Epithelial cell of prostate (primary cell): ENCODE measurements at regions not wholly inside any gene's neighbourhood (a gene's known extent, or its start where the extent isn't known, plus 50 kb on each side); places are given as distances from the start of the nearest gene placed in this dataset.
"Not testable (repeated sequence)": the region's sequence is repeated elsewhere in the genome, so short reads cannot be mapped to it uniquely, and the experiment has no call there.

Experiments used
- DNase-seq: peaks from one replicate; pipeline ENCODE4 v3.0.0-alpha.2; 2011; ENCODE audit warnings: low read depth, low spot score
- H3K27ac ChIP-seq: fragments of 450-650 bp; 2 replicates; pipeline ENCODE4 v1.5.1; 2017; ENCODE audit warnings: mild to moderate bottlenecking

DNA sequence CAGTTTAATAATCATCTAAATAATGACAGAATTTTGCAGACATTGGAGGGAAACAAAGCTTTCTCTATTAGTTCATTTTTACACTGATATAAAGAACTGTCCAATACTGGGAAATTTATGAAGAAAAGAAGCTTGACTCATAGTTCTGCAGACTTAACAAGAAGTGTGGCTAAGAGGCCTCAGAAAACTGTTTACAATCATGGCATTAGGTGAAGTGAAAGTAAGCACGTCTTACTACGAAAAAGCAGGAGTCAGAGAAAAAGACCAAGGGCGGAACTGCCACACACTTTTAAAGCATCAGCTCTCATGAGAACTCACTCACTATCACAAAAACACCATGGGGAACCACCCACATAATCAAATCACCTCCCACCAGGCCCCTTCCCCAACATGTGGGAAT lies 804.4 kb downstream of the FLRT2 start:
- no peak overlapping the region for H3K27ac ChIP-seq

DNA sequence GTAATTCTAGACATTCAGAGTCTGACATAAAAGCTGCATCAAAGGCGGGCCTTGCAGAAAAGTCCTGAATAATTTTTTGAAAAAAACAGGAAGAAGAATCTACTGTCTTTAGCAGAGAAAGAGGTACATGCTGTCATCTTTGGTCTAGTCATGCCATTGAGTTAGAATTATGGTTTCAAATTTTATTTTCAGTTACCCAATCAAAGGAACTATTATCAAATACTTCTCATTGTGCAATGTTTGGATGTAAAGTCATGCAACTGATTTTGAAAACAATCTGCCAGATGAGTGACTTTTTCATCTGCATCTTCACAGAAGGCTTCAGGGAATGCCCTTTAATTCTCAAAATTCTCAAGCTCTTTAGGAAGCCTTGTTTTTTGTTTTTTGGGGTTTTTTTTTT lies 803.5 kb downstream of the FLRT2 start:
- H3K27ac ChIP-seq, result no peak overlapping the region
- no peak for DNase-seq

More for the DNA sequence above, 804.4 kb downstream of the FLRT2 start:
- DNase-seq, result no peak

DNA sequence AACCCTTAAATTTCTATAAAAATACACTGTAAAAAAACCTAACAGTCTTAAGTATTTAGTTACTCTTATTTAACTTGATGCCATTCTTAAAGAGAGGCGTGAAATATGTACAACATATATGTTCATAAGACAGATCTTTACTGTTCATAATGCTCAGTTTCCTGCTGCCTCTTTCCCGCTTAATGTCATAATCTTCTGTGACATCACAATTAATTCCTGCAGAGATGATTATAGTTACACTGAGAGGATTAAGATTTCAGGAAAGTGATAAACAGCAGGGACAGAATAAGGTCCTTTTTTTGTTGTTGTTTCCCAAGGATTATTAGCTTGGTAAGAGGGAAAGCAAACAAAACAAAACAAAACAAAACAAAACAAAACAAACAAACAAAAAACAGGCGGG lies 801.4 kb downstream of the FLRT2 start:
- H3K27ac ChIP-seq, result no peak overlapping the region
- no peak for DNase-seq

DNA sequence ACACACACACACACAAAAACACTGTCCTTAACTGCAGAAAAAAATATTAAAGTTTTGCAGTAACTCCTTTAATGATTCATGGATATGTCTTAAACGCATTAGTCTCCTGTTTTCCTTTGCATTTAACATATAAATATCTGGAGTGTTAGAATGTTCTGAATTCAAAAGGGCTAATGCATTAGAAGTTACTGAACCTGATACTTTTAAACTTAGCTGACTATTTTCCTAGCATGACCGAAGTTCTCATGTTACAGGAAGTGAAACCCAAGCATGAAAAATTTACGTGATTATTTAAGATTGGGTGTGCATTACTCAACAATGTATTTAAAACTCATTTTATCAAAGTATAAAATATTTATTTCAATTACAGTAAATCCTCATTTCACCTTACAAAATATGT lies 791.2 kb downstream of the FLRT2 start:
- no peak for DNase-seq
- no peak overlapping the region for H3K27ac ChIP-seq

DNA sequence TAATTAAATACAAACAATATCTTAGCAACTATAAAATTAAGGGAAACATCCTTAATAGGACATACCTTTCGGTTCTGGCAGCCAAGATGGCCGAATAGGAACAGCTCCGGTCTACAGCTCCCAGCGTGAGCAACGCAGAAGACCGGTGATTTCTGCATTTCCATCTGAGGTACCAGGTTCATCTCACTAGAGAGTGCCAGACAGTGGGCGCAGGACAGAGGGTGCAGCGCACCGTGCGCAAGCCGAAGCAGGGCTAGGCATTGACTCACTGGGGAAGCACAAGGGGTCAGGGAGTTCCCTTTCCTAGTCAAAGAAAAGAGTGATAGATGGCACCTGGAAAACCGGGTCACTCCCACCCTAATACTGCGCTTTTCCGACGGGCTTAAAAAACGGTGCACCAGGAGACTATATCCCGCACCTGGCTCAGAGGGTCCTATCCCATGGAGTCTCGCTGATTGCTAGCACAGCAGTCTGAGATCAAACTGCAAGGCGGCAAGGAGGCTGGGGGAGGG lies 782.3 kb downstream of the FLRT2 start:
- not testable (repeated sequence) for DNase-seq, H3K27ac ChIP-seq

DNA sequence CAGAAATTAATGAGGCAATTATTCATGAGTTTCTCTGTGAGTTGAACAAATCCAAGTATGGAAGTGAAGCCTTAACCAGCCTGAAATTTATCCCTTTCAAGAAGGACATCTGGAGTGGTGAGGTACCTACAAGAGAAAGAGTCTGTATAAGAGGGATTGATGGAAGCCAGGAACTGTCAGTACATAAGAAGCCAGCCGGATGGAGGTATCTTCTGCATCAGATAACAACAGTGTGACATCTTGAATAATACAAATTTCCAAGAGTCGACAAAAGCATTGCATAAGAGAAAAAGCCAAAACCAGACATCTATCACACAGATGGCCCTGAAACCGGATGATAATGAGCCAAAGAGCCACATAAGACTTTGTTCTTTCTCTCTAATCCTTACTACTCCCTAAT lies 781.2 kb downstream of the FLRT2 start:
- H3K27ac ChIP-seq, result no peak overlapping the region

DNA sequence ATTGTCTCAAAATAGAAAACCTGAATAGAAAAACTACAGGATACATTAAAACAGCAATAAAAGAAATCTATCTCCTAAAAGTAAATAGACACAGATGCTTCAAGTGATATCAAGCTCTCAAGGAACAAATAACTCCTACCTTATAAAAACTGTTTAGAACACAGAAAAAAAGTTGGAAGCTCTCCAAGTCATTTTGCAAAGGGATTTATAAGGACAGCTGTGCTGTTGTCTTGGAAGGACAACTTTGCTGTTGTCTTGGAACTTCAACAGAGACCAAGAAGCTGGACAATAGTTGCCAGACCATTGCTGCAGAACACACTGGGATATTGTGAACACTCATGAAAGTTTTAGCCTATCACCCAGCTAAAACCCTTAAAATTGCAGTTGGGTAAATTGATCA lies 780.7 kb downstream of the FLRT2 start:
- no peak overlapping the region for H3K27ac ChIP-seq
- DNase-seq, result no peak

More for the DNA sequence above, 781.2 kb downstream of the FLRT2 start:
- DNase-seq, result no peak

DNA sequence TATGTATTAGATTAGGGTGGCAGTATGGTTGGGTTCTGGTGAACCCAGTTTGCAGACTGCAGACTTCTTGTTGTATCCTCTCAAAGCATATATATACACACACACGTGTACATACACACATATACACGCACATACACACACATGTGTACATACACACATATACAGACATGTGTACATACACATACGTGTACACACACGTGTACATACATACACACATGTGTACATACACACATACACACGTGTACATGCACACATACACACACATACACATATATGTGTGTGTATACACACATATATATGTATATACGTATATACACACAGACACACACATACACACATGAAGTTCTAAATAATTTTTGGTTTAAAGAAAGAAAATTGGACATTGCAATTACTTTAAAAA lies 780.2 kb downstream of the FLRT2 start:
- DNase-seq, result no peak
- H3K27ac ChIP-seq, result no peak overlapping the region

DNA sequence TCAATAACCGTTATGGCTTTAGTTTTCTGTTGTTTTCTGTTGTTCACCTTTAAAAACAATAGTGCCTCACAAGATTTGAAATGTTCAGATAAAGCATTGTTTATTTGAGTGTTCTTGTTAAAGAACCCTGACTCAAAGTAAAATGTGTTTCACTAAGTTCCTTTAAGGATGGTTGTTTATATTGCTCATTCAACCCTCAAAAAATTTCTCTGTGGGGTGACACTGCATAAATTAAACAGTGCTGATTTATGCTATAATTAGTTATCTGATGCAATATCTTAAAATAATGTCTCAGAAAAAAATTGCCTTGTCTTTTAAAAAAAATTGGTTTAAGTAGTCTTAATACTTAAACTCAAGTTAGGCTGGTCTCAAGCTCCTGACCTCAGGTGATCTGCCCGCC lies 775.1 kb downstream of the FLRT2 start:
- DNase-seq, result no peak
- H3K27ac ChIP-seq, result no peak overlapping the region

DNA sequence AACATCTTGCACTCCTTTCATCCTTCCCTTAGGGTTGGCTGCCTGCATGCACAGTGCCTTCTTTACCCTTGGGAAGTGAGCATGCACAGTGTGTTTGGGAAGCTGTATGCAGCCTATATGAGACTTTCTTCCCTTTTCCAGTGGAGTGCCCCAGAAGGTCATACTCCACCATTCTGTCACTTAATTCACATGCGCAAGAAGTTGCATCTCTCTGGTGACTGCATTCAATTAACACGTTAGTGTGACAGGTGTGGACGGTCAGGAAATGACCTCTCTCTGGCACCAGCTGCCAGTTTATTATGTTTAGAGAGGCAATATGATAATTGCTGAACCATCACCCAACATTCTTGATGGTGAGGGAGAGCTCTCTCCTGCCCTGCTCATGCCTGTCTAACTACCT lies 770.0 kb downstream of the FLRT2 start:
- DNase-seq, result no peak
- H3K27ac ChIP-seq, result no peak overlapping the region

DNA sequence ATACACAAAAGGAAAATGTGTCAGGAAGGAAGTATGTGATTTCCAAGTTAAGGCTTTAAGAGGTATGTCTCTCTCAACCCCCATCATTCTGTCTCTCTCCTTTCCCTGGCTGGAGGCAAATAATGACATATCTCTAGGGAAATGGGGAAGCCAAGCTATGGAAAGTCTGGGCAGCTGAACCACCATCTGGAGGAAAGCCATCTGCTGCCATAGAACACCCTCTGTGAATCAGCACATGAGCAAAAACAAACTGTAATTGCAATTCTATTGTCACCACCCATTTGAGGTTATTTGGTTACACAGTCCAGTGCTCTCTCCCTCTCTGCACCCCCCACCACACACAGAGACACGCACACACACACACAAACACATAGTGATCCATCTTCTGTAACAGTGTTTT lies 766.2 kb downstream of the FLRT2 start:
- no peak for DNase-seq
- H3K27ac ChIP-seq, result no peak overlapping the region

DNA sequence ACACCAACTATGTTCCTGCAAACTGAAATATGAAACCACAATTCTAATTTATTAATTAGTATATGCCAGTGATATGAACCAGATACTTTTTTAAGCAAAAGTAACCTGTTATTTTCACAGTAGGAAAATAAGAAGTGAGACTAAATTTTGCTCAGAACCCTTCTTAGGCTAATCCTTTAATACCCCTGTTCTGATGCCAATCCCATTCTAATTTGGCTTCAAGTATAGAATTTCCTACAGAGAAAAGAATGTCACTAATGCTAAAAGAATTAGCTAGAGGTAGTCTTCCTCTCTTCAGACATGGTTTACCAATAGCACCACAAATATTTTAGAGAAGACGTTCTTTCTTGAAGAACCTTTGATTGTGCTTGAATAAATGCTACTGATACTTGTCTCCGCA lies 758.4 kb downstream of the FLRT2 start:
- DNase-seq, result no peak

DNA sequence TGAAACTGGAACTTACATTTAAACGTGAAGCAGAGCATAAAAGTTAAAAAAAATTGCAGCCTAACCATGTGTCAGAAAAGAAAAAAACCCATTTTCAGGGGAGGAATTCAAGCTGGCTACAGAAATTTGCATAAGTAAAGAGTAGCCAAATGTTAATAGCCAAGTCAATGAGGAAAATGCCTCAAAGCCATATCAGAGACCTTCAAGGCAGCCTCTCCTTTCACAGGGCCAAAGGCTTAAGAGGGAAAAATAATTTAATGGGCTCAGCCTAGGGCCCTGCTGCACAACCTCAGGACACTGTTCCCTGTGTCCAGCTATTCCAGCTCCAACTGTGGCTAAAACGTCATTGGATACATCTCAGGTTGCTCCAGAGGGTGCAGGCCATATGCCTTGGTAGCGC lies 749.5 kb downstream of the FLRT2 start:
- DNase-seq, result no peak
- H3K27ac ChIP-seq, result no peak overlapping the region

More for the DNA sequence above, 758.4 kb downstream of the FLRT2 start:
- no peak overlapping the region for H3K27ac ChIP-seq

DNA sequence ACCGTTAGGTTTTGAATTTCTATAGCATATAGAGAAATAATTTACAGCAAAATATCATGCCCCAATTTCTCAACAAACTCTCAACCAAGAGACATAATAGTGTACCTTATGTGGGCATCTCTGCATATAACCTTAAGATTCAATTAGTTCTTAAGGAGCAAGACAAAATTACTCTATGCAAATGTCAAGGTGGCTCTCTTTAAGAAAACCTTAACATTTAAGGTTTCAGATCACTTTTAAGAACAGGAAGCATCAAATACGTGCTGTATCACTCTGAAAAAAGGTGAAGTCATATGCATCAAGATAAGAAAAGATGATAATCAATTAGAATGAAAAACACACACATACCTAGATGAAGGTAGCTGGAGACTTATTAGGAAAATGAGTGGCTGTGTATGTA lies 728.0 kb downstream of the FLRT2 start:
- no peak overlapping the region for H3K27ac ChIP-seq

DNA sequence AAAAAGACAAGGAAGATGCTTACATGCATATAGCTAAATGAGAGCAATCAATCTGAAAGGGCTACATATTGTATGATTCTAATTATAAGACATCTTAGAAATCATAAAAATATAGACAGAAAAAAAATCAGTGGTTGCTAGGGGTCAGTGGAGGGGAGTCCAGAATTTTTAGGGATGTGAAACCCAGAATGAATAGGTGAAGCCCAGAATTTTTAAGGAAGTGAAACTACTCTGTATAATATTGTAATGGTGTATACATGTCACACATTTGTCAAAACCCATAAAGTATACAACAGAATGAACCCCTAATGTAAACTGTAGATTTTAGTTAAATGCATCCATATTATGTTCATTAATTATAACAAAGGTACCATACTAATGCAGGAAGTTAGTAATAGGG lies 713.2 kb downstream of the FLRT2 start:
- H3K27ac ChIP-seq, result no peak overlapping the region
- DNase-seq, result no peak

More for the DNA sequence above, 728.0 kb downstream of the FLRT2 start:
- DNase-seq, result no peak

DNA sequence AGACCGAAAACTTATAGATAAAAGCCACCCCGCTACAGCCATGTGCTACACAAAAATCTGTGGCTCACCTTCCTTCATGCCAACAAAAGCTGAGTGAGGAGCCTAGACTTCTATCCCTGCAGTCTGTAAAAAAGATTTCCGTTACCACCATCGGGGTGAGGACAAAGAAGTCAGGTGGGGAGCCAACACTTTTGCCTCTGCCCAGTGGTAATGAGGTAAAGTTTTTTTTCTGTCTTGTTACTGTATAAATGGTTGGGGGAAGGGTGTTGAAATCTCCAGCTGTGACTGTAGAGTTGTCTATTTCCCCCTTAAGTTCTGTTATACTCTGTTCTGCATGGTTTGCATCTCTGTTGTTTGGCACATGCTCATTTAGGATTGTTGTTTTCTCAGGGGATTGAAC lies 707.8 kb downstream of the FLRT2 start:
- no peak overlapping the region for H3K27ac ChIP-seq
- DNase-seq, result no peak

DNA sequence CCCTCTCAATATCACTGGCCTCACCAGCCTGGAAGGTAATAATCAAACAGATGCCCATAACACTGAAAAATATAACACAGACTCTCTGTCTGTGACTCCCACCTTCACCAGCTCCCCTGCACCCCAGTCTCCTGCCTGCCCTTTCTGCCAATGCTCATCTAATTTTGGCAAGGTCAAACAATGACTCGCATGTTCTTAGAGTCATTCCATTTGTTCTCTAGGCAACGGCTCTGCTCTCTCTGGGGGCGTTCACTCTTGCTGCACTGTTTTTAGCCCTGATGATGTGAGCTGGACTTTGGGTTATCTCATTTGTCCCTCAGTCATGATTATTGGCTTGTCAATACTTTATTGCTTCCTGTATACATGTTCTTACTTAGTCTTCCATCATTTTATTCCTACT lies 691.8 kb downstream of the FLRT2 start:
- H3K27ac ChIP-seq, result no peak overlapping the region
- no peak for DNase-seq

DNA sequence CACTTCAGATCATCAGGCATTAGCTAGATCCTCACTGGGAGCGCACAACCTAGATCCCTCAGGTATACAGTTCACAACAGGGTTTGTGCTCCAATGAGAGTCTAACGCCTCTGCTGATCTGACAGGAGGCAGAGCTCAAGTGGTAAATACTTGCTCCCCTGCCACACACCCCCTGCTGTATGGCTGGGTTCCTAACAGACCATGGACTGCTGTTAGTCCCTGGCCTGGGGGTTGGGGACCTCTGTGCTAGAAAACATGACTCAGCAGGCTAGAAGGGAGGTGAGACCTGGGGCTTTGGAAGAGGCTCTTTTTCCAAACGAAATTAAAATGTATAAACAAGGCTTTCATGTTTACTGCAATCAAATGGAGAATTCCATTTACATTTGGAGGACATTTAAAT lies 691.1 kb downstream of the FLRT2 start:
- no peak for DNase-seq
- H3K27ac ChIP-seq, result no peak overlapping the region

DNA sequence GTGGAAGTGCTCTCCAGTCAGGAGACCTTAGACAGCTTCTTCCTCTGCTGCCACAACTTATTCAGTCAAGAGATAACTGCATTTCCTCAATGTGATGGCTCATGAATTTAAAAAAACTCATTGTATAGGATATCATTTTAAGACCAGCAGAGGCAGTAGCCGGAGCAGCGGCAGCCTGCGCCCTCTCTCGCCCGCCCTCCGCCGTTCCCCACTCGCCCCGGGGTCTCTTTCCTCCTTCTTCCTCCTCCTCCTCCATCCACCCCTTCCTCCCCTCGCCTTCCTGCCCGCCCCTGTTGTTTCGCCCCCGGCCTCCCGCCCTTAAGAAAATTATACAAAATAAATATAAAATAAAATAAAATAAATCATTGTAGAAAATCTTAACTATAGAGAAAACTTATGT lies 687.6 kb downstream of the FLRT2 start:
- DNase-seq, result no peak
- H3K27ac ChIP-seq, result no peak overlapping the region

DNA sequence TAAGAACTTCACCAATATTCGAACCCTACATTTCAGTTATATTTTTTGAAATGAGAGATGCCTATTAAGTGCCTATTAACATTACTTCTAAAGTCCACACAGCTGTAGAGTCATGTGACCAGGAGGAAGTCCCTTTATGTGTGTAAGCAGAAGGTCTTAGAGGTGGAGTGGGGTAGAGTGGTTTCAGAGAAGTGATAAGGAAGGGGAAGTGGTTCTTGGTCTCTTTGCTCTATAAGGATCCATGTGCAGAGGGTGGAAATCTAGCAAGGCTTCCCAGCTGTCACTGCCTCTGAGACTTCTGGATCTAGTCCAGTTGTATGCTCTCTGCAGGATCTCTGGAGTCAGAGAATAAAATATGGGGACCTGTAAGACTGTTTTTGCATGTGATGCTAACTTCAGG lies 673.9 kb downstream of the FLRT2 start:
- no peak overlapping the region for H3K27ac ChIP-seq
- DNase-seq, result no peak

DNA sequence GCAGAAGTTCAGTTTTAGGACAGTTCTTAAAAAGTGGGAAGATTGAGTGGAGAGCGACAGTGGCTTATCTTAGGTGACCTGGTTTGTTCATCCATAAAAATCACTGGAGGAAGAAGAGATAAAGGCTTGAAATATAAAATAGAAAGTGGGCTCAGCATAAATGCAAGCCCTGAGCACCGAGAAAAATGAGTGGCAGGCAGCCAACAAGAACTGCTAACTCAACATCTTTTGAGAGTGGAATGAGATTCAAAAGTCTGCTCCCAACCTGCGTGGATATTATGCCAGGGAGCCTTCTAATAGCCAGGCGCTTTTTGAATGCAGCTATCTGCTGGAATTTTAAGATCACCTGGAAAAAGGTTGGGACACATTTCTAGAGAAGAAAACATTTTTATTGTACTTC lies 666.5 kb downstream of the FLRT2 start:
- H3K27ac ChIP-seq, result no peak overlapping the region

DNA sequence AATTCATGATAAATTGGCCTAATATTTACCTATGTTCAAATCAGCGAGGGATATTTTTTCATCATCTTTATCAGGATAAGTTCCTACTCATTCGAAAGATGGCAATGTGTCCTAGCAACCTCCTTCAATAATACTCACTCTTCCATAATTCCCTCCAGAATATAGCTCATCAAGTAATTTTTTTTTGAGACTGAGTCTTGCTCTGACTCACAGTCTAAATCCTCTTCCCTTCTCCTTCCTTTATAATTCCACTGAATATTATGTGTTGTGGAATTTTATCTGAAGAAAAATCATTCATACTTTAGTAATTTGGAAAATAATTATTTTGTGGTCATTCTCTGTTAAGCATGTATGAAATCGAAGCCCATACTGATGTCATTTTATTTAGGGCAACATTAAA lies 663.8 kb downstream of the FLRT2 start:
- no peak for DNase-seq
- no peak overlapping the region for H3K27ac ChIP-seq

More for the DNA sequence above, 666.5 kb downstream of the FLRT2 start:
- DNase-seq, result no peak

DNA sequence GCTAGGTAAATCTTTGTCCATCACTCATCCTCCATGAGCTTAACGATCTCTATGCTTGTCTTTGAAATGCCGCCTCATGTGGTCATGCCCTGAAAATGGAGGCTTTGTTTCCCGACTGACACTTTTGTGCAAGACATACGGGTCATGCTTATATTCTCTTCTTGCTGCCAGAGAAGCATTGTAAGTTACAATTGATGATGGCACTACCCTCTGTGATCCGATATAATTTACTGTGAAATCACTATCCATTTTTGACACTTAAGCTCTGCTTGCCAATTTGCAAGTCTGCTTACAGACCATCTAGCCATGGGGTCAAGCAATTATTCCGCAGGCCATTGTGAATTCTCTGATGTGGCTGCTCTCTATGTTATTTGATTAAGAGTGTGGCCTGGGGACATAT lies 650.0 kb downstream of the FLRT2 start:
- no peak for DNase-seq

More for the DNA sequence above, 650.0 kb downstream of the FLRT2 start:
- H3K27ac ChIP-seq, result no peak overlapping the region
